GM21447 (cell line): ENCODE measurements at regions not wholly inside any gene's neighbourhood (a gene's known extent, or its start where the extent isn't known, plus 50 kb on each side); places are given as distances from the start of the nearest gene placed in this dataset.
"Not testable (repeated sequence)": the region's sequence is repeated elsewhere in the genome, so short reads cannot be mapped to it uniquely, and the experiment has no call there.

Experiments used
- ATAC-seq: cut with Tn5 transposase; IDR thresholded peaks from one replicate; pipeline ENCODE4 v1.9.1; 2021; ENCODE audit not compliant: unreplicated experiment

GRCh38 chr7:79512261-79512660 lies 58.8 kb upstream of the MAGI2 start:
- no peak for ATAC-seq

- not testable (repeated sequence) for ATAC-seq
Measured at GRCh38 chr7:79511056-79511455, 57.6 kb upstream of the MAGI2 start.

DNA sequence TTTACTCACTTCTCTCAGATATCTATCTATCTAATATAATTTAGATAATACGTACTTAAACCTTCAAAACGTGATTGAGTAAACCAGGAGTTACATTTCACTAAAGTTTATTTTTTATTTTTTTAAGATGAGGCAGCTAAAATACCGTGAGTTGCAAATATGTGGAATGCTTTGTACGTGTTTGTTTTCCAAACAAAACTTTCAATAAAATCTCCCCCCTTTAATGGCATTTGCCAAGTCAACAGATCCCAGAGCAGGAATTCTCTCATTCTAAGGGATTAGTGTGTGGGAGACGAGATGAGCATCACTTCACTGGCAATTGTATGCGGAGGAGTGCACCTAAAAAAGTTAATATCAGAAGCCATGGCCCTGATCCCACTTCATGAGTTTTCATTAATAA lies 53.7 kb upstream of the MAGI2 start:
- ATAC-seq: no peak

- no peak for ATAC-seq
Measured at GRCh38 chr7:79506481-79506880, 53.0 kb upstream of the MAGI2 start.

DNA sequence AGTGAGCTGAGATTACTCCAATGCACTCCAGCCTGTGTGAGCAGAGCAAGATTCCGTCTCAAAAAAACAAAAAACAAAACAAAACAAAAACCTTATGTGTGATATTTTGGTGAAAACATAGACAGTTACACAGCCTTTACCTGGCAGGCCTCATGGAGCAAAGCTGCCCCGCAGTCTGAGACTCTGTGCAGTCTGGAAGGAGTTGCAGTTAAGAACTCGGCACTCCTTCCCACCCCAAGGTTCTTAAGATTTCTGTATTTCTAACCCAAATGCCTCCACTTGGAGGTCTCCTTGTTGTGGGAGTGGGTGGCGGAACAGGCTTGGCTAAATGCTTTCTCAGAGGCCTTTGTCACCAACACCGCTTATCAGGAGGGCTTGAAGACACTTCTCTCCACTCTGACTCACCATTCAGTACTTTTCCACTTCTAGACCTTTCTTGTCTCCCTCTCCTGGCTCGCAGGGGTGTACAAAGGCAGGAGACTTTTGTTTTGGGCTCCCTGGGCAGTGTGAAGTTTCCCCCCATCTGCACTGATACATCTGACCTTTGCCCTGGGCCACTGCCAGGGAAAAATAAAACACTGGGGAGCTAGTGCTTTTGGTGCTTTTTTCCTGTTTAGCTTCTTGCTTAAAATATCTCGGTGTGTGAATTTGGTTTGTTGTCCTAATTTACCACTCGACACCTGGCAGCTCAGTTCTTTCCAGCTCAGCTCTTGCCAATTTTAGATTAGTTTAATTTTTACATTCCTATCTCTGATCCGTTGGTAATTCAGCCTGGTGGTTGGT lies 51.3 kb upstream of the MAGI2 start:
- ATAC-seq: no peak
